ENCODE measurements at regions not wholly inside any gene's neighbourhood (a gene's known extent, or its start where the extent isn't known, plus 50 kb on each side); places are given as distances from the start of the nearest gene placed in this dataset.

GRCh38 chr2:10246370-10246769, 56.3 kb upstream of the HPCAL1 start:
- ChIA-PET CTCF (ENCODE audit: low intra/inter-chr PET ratio) (no interaction called here), POLR2A (interaction anchor here (2.5 kb wide), 1 partner anchor 9 kb away, joined by 7 read pairs; no protein-coding TSS in a partner anchor)
- H3K27me3 ChIP-seq (ENCODE audit: control insufficient read depth in 2 of 2, insufficient read depth in 2 of 2, low read length in 2 of 2): peaks cover 8 to 29% of the 10 kb centered on the region in 2 experiments; a peak in 4 of 5 replicates
- no peaks in the 10 kb centered on the region for H4K20me1 ChIP-seq (replicated peaks; ENCODE audit: control insufficient read depth, insufficient read depth, low read length)
- no peak overlapping the region for H3K4me3 ChIP-seq
- no peaks in the 10 kb centered on the region for H3K9me1 ChIP-seq (ENCODE audit: control insufficient read depth, insufficient read depth, low read length)
- FAIRE-seq (no peak), ATAC-seq (no peak), DNase-seq (ENCODE audit: extremely low read depth in 1 of 4, low spot score in 3 of 4) (no peak)
- no peaks in the 10 kb centered on the region for H3K36me3 ChIP-seq (ENCODE audit: control insufficient read depth, insufficient read depth, low read length)
- intact Hi-C loops (cut with micrococcal nuclease) (no loop called here), in situ Hi-C loops (cut with MboI) (no loop called here)
- no peak overlapping the region for H3K27ac ChIP-seq (ENCODE audit: extremely low read depth, low read depth, low read length)
- no peaks in the 10 kb centered on the region for H3K79me2 ChIP-seq (ENCODE audit: control insufficient read depth, insufficient read depth, low read length)
- H3K4me1 ChIP-seq (replicated peaks in 1 of 2; ENCODE audit: control insufficient read depth in 2 of 2, insufficient read depth in 2 of 2, low read length in 2 of 2): no peaks in the 10 kb centered on the region
- H3K9me3 ChIP-seq (replicated peaks; ENCODE audit: control insufficient read depth, insufficient read depth, low read depth, low read length): peaks cover 5% of the 10 kb centered on the region
- no TSS peak for BruUV-seq (replicated peaks)
- H2AFZ ChIP-seq (ENCODE audit: low read depth, low read length): no peak overlapping the region
- TF ChIP-seq MEF2A (IDR thresholded peaks at IDR 0.05; ENCODE audit: control insufficient read depth, low read depth, low read length) (no peak), MAFG (tag; conservative IDR thresholded peaks at IDR 0.05) (no peak), MED1 (CRISPR knock-in tag; IDR thresholded peaks at IDR 0.05; ENCODE audit: borderline replicate concordance) (no peak), TARDBP (IDR thresholded peaks at IDR 0.05) (no peak), E2F1 (CRISPR knock-in tag; IDR thresholded peaks at IDR 0.05) (no peak), ZSCAN29 (IDR thresholded peaks at IDR 0.05) (no peak), GATAD2B (IDR thresholded peaks at IDR 0.05; ENCODE audit: borderline replicate concordance) (no peak), ZNF354B (CRISPR knock-in tag; IDR thresholded peaks at IDR 0.05) (no peak), DEAF1 (CRISPR knock-in tag; IDR thresholded peaks at IDR 0.05) (no peak), ATF6 (CRISPR knock-in tag; IDR thresholded peaks at IDR 0.05) (no peak), LARP7 (IDR thresholded peaks at IDR 0.05) (no peak), NR4A1 (CRISPR knock-in tag; IDR thresholded peaks at IDR 0.05) (no peak), NR4A1 (tag; IDR thresholded peaks at IDR 0.05) (no peak), ZNF347 (CRISPR knock-in tag; IDR thresholded peaks at IDR 0.05; ENCODE audit: low read depth) (no peak)
- H3K9ac ChIP-seq (ENCODE audit: insufficient read depth in 1 of 2, low read depth in 2 of 2, low read length in 2 of 2): no peak overlapping the region
- no peak overlapping the region for H3K4me2 ChIP-seq (ENCODE audit: insufficient read depth, low read length)
- WGBS (ENCODE audit: insufficient coverage, low coverage, missing lambda C conversion rate): 10% methylated on average over 7 of the region's 8 CpGs

All from K562 (cell line).